Stimulated activated CD8-positive, alpha-beta memory T cell treated with anti-CD3 and anti-CD28 coated beads, Interleukin-4, amount 100 ng/mL, for 4 hours (primary cell): ENCODE measurements at regions not wholly inside any gene's neighbourhood (a gene's known extent, or its start where the extent isn't known, plus 50 kb on each side); places are given as distances from the start of the nearest gene placed in this dataset.

Experiments used
- DNase-seq, 2 donors: peaks; one replicate each; pipeline ENCODE4 v3.0.0-alpha.2; 2020; ENCODE audit warnings: low read depth in 2 of 2, low spot score in 1 of 2

GRCh38 chr1:221937155-221937953 is 195.5 kb upstream of the DUSP10 start:
- DNase-seq: no peak

GRCh38 chr1:221933814-221934213 is 191.9 kb upstream of the DUSP10 start:
- no peak for DNase-seq

- no peak for DNase-seq
Observed at GRCh38 chr1:221926441-221926840, 184.6 kb upstream of the DUSP10 start.

GRCh38 chr1:221925947-221926346 is 184.1 kb upstream of the DUSP10 start:
- DNase-seq: no peak

- no peak for DNase-seq
Observed at GRCh38 chr1:221923929-221924598, 182.2 kb upstream of the DUSP10 start.

- no peak for DNase-seq
Observed at GRCh38 chr1:221921936-221922335, 180.0 kb upstream of the DUSP10 start.

GRCh38 chr1:221919743-221920142 is 177.9 kb upstream of the DUSP10 start:
- DNase-seq: no peak

- DNase-seq: no peak
Observed at GRCh38 chr1:221919341-221919740, 177.5 kb upstream of the DUSP10 start.

GRCh38 chr1:221916176-221916575 is 174.3 kb upstream of the DUSP10 start:
- DNase-seq: no peak

- DNase-seq: no peak
Observed at GRCh38 chr1:221915764-221916163, 173.9 kb upstream of the DUSP10 start.

GRCh38 chr1:221913351-221913892 is 171.5 kb upstream of the DUSP10 start:
- DNase-seq: no peak

- DNase-seq: no peak
Observed at GRCh38 chr1:221912230-221912629, 170.3 kb upstream of the DUSP10 start.

GRCh38 chr1:221911714-221912113 is 169.8 kb upstream of the DUSP10 start:
- no peak for DNase-seq

GRCh38 chr1:221910222-221910621 is 168.3 kb upstream of the DUSP10 start:
- no peak for DNase-seq

GRCh38 chr1:221908573-221908972 is 166.7 kb upstream of the DUSP10 start:
- no peak for DNase-seq

- DNase-seq: no peak
Observed at GRCh38 chr1:221907166-221907932, 165.5 kb upstream of the DUSP10 start.

- no peak for DNase-seq
Observed at GRCh38 chr1:221905802-221906201, 163.9 kb upstream of the DUSP10 start.

- no peak for DNase-seq
Observed at GRCh38 chr1:221904319-221904718, 162.4 kb upstream of the DUSP10 start.

- DNase-seq: no peak
Observed at GRCh38 chr1:221903594-221903993, 161.7 kb upstream of the DUSP10 start.

GRCh38 chr1:221902961-221903360 is 161.1 kb upstream of the DUSP10 start:
- DNase-seq: no peak

GRCh38 chr1:221900678-221901077 is 158.8 kb upstream of the DUSP10 start:
- no peak for DNase-seq

- no peak for DNase-seq
Observed at GRCh38 chr1:221897321-221897721, 155.4 kb upstream of the DUSP10 start.
